HepG2 (cell line): ENCODE measurements at regions not wholly inside any gene's neighbourhood (a gene's known extent, or its start where the extent isn't known, plus 50 kb on each side); places are given as distances from the start of the nearest gene placed in this dataset.

Experiments used
- ATAC-seq: fragments of 200-7000 bp; cut with Tn5 transposase; 3 replicates; pipeline ENCODE4 v1.9.1; 2020; ENCODE audit warnings: mild to moderate bottlenecking, moderate library complexity
- BruUV-seq: library from RNA; stranded (reverse); fragments of 400-500 nt; replicated peaks from 2 replicates; lab custom pipeline; 2021; lab: Mats Ljungman, UMichigan
- CTCF ChIA-PET: fragments of 300-600 bp; formaldehyde crosslinking; extraction: SDS; loops from one replicate; lab custom pipeline; 2021; ENCODE audit warnings: low total read pairs, inconsistent platforms, low intra/inter-chr PET ratio; lab: Yijun Ruan, JAX
- POLR2A ChIA-PET: fragments of 350-600 bp; sonication (Branson Sonifier 250); formaldehyde crosslinking; loops from one replicate; lab custom pipeline; 2020; ENCODE audit warnings: antibody characterized with exemption, inconsistent platforms; lab: Yijun Ruan, JAX
- DNase-seq: peaks from one replicate; pipeline ENCODE4 v3.0.0-alpha.2; 2015; ENCODE audit warnings: low spot score
- FAIRE-seq: peaks from 3 replicates; lab custom pipeline; 2011; peaks lifted over from hg19 to GRCh38; lab: Jason Lieb, UNC
- H2AFZ ChIP-seq: one replicate; pipeline ENCODE4 v1.6.1; 2011; ENCODE audit warnings: low read length, inconsistent platforms
- H3K27ac ChIP-seq: fragments of 300-600 bp; 3 replicates; pipeline ENCODE4 v1.8.0; 2011; ENCODE audit warnings: mixed run types, mild to moderate bottlenecking, mixed read lengths, low read length, inconsistent platforms; ENCODE audit not compliant: insufficient read depth; ENCODE audit errors: extremely low read length
- H3K27me3 ChIP-seq, 2 experiments: fragments of 200-600 bp in 1 of 2; 2 replicates in 1 of 2; 3 replicates in 1 of 2; pipeline versions ENCODE4 v1.6.0 to v1.8.0; 2011; ENCODE audit warnings: low read length in 2 of 2, mild to moderate bottlenecking in 2 of 2, moderate library complexity in 2 of 2, inconsistent platforms in 1 of 2; ENCODE audit not compliant: insufficient read depth in 2 of 2, control insufficient read depth in 1 of 2
- H3K36me3 ChIP-seq, 2 experiments: fragments of 200-600 bp in 1 of 2; replicated peaks in 1 of 2; 2 replicates in 1 of 2; 3 replicates in 1 of 2; pipeline versions ENCODE4 v1.5.1 to v1.8.0; 2011; ENCODE audit warnings: low read length in 2 of 2, inconsistent platforms in 1 of 2; ENCODE audit not compliant: insufficient read depth in 2 of 2, control insufficient read depth in 1 of 2
- H3K4me1 ChIP-seq: 2 replicates; pipeline ENCODE4 v1.5.1; 2012; ENCODE audit warnings: low read length, inconsistent platforms; ENCODE audit not compliant: insufficient read depth
- H3K4me2 ChIP-seq: 2 replicates; pipeline ENCODE4 v1.6.0; 2011; ENCODE audit warnings: low read depth, low read length, inconsistent platforms
- H3K4me3 ChIP-seq, 3 experiments: fragments of 200-600 bp in 1 of 3; sonication (generic), shearing (Covaris generic) in 1 of 3; replicated peaks in 1 of 3; 2 replicates each; pipeline ENCODE4 v1.5.1; 2011 to 2016; ENCODE audit warnings: low read length in 3 of 3, inconsistent platforms in 2 of 3, low read depth in 2 of 3, mild to moderate bottlenecking in 2 of 3, control low read depth in 1 of 3, mixed read lengths in 1 of 3; ENCODE audit not compliant: insufficient read depth in 1 of 3
- H3K79me2 ChIP-seq: one replicate; pipeline ENCODE4 v1.6.1; 2011; ENCODE audit warnings: low read length, inconsistent platforms; ENCODE audit not compliant: insufficient read depth
- H3K9ac ChIP-seq: 2 replicates; pipeline ENCODE4 v1.6.0; 2011; ENCODE audit warnings: mild to moderate bottlenecking, low read depth, low read length, inconsistent platforms; ENCODE audit not compliant: insufficient read depth
- H3K9me3 ChIP-seq: 2 replicates; pipeline ENCODE4 v1.5.1; 2012; ENCODE audit warnings: mild to moderate bottlenecking, low read length
- H4K20me1 ChIP-seq: 2 replicates; pipeline ENCODE4 v1.6.0; 2011; ENCODE audit warnings: inconsistent platforms, mild to moderate bottlenecking, low read length, moderate library complexity; ENCODE audit not compliant: insufficient read depth
- ATRX ChIP-seq: sonication (generic); formaldehyde crosslinking; IDR thresholded peaks from 2 replicates; pipeline ENCODE4 v1.4.0; 2020; ENCODE audit warnings: missing genetic modification reagents, borderline replicate concordance
- GZF1 ChIP-seq: sonication (generic); formaldehyde crosslinking; IDR thresholded peaks from 2 replicates; pipeline ENCODE4 v1.5.1; 2020; ENCODE audit warnings: mild to moderate bottlenecking, missing genetic modification reagents
- MAFF ChIP-seq: IDR thresholded peaks from 2 replicates; pipeline ENCODE4 v1.6.1; 2011; ENCODE audit warnings: low read depth, low read length, improper control_type of control experiment
- MBD4 ChIP-seq: IDR thresholded peaks from 2 replicates; pipeline ENCODE4 v1.6.1; 2012; ENCODE audit warnings: low read length, inconsistent platforms, borderline replicate concordance
- PCBP2 ChIP-seq: fragments of 200-400 bp; formaldehyde crosslinking; optimal IDR thresholded peaks from 2 replicates; pipeline ENCODE3; 2018; ENCODE audit warnings: low read length, low read depth; ENCODE audit not compliant: poor library complexity, severe bottlenecking
- SYNCRIP ChIP-seq: fragments of 200-400 bp; formaldehyde crosslinking; IDR thresholded peaks from 2 replicates; pipeline ENCODE4 v1.6.1; 2018; ENCODE audit warnings: mild to moderate bottlenecking, low read depth, low read length; ENCODE audit not compliant: insufficient read depth
- ZBTB1 ChIP-seq: sonication (generic); formaldehyde crosslinking; IDR thresholded peaks from 2 replicates; pipeline ENCODE4 v1.4.0; 2020; ENCODE audit warnings: missing genetic modification reagents, borderline replicate concordance
- ZBTB21 ChIP-seq: sonication (generic); formaldehyde crosslinking; IDR thresholded peaks from 2 replicates; pipeline ENCODE4 v1.4.0; 2020; ENCODE audit warnings: missing genetic modification reagents
- ZNF780A ChIP-seq: sonication (generic); formaldehyde crosslinking; IDR thresholded peaks from 2 replicates; pipeline ENCODE4 v1.8.0; 2022; ENCODE audit warnings: mild to moderate bottlenecking, missing genetic modification reagents, moderate library complexity
- WGBS: methylation state at CpG from one replicate; pipeline ENCODE4 v1.1.6; 2017; ENCODE audit warnings: low lambda C conversion rate; 5-methylcytosine and 5-hydroxymethylcytosine counted together
- in situ Hi-C: cut with HindIII; loops from 2 replicates; pipeline ENCODE4 v1.10.0; 2017; ENCODE audit warnings: low pct_unique_long_range_greater_than_20kb; ENCODE audit not compliant: extremely low pct_ligation_motif_present
- intact Hi-C: fragments of 100-400 bp; cut with micrococcal nuclease; formaldehyde crosslinking; loops from one replicate; pipeline ENCODE4 v1.10.0; 2022; ENCODE audit not compliant: unreplicated experiment
- TF ChIP-seq, protein P1 (sequence below): sonication (generic); formaldehyde crosslinking; IDR thresholded peaks from 2 replicates; pipeline ENCODE4 v1.4.0; 2020; ENCODE audit warnings: mild to moderate bottlenecking, missing genetic modification reagents

DNA sequence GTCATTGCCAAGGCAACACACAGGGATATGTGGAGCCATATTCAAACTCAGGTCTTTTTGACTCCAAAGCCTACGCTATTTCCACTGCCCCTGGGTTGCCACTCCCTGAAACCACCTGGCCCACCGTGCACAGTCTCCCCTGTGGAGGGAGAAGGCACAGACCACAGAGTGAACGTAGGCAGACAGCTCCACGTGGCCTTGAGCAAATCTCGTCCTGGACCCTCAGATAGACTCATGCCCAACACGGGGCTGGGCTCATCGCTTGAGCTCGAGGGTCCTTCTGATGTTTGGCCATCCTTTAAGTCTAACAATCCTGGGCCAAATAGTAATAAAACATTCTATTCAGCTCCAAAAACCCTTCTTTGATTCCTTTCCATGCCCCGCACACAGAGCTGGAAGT lies 72.0 kb downstream of the CPN2 start:
- no peak for FAIRE-seq
- ChIA-PET POLR2A (no interaction called here), CTCF (no interaction called here)
- Histone ChIP-seq H3K36me3 (no peaks in the 10 kb centered on the region), H3K4me1 (peaks cover 11% of the 10 kb centered on the region), H3K9me3 (no peaks in the 10 kb centered on the region), H3K27me3 (peaks cover 4 to 60% of the 10 kb centered on the region in 2 experiments), H4K20me1 (no peaks in the 10 kb centered on the region), H3K9ac (no peak overlapping the region), H3K27ac (no peak overlapping the region), H3K4me2 (no peak overlapping the region), H3K79me2 (no peaks in the 10 kb centered on the region), H2AFZ (no peak overlapping the region), H3K4me3 (no peak overlapping the region)
- no TSS peak for BruUV-seq
- TF ChIP-seq PCBP2: no peak
- no peak for TF ChIP-seq SYNCRIP
- TF ChIP-seq ZBTB1: no peak
- TF ChIP-seq GZF1: no peak
- no peak for TF ChIP-seq MAFF
- no peak for TF ChIP-seq ZBTB21 (CRISPR knock-in tag)
- no peak for TF ChIP-seq ZNF780A (CRISPR knock-in tag)
- TF ChIP-seq, protein P1, sequence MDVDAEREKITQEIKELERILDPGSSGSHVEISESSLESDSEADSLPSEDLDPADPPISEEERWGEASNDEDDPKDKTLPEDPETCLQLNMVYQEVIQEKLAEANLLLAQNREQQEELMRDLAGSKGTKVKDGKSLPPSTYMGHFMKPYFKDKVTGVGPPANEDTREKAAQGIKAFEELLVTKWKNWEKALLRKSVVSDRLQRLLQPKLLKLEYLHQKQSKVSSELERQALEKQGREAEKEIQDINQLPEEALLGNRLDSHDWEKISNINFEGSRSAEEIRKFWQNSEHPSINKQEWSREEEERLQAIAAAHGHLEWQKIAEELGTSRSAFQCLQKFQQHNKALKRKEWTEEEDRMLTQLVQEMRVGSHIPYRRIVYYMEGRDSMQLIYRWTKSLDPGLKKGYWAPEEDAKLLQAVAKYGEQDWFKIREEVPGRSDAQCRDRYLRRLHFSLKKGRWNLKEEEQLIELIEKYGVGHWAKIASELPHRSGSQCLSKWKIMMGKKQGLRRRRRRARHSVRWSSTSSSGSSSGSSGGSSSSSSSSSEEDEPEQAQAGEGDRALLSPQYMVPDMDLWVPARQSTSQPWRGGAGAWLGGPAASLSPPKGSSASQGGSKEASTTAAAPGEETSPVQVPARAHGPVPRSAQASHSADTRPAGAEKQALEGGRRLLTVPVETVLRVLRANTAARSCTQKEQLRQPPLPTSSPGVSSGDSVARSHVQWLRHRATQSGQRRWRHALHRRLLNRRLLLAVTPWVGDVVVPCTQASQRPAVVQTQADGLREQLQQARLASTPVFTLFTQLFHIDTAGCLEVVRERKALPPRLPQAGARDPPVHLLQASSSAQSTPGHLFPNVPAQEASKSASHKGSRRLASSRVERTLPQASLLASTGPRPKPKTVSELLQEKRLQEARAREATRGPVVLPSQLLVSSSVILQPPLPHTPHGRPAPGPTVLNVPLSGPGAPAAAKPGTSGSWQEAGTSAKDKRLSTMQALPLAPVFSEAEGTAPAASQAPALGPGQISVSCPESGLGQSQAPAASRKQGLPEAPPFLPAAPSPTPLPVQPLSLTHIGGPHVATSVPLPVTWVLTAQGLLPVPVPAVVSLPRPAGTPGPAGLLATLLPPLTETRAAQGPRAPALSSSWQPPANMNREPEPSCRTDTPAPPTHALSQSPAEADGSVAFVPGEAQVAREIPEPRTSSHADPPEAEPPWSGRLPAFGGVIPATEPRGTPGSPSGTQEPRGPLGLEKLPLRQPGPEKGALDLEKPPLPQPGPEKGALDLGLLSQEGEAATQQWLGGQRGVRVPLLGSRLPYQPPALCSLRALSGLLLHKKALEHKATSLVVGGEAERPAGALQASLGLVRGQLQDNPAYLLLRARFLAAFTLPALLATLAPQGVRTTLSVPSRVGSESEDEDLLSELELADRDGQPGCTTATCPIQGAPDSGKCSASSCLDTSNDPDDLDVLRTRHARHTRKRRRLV (CRISPR knock-in tag): no peak
- TF ChIP-seq MBD4: no peak
- TF ChIP-seq ATRX (CRISPR knock-in tag): no peak
- 40% methylated on average over 9 of the region's 9 CpGs for WGBS
- ATAC-seq: no peak
- in situ Hi-C loops: no loop called here
- intact Hi-C loops: no loop called here
- DNase-seq: no peak
